ENCODE measurements at regions not wholly inside any gene's neighbourhood (a gene's known extent, or its start where the extent isn't known, plus 50 kb on each side); places are given as distances from the start of the nearest gene placed in this dataset.
"Not testable (repeated sequence)": the region's sequence is repeated elsewhere in the genome, so short reads cannot be mapped to it uniquely, and the experiment has no call there.

DNA sequence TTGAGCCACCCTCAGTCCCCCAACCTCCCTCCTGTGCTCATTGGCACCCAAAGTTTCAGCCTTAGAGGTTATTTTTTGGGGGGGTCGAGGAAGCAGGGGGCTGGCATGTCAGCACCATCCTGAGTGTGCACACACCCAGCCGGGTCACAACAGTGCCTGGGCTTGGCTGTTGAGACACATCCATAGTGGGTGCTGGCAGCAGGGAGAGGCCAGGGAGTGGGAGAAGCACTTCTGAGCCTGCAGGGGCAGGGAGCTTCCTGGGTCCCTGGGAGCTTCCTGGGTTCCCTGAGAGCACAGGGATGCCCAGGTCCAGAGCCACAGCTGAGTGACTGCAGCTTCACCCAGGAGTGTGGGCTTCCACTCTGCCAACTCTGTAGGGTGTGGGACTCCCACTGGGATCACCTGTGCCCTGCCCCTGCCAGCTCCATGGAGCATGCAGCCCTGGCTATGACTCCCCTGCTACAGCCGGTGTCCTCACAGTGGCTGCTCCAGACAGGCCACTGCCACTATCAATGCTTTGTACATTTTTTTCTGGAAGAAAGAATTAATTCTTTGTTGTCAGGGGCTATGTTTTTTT is 240.4 kb downstream of the PTGER3 start:
- intact Hi-C loops (cut with DNase I): no loop called here
- DNase-seq: peak in 2 of 10 donors; percentile 58 to 71

GRCh38 chr1:70809069-70809468 is 238.5 kb downstream of the PTGER3 start:
- DNase-seq: no peak
- intact Hi-C loops (cut with DNase I): no loop called here

DNA sequence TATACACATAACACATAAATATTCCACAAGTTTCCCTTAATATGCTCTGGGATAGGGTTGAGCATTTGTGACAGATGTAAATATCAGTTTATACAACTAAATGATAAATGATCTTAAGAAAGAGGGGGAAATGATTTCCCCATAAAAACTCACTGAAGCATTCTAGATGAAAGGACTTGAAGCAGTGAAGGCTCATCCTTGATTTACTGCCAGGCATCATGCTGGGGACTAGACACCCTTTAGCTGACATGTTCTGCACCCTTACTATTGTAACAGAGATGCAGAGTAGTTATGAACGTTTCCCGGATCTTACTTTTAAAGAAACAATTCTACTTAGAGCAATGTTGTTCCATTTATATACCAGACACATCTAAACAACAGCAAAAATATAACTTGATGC is 235.8 kb downstream of the PTGER3 start:
- DNase-seq: no peak
- intact Hi-C loops (cut with DNase I): no loop called here

GRCh38 chr1:70812442-70813109 is 235.0 kb downstream of the PTGER3 start:
- DNase-seq: no peak

GRCh38 chr1:70818401-70818800 is 229.2 kb downstream of the PTGER3 start:
- intact Hi-C loops (cut with DNase I): no loop called here
- DNase-seq: no peak

More at GRCh38 chr1:70812442-70813109, 235.0 kb downstream of the PTGER3 start:
- intact Hi-C loops (cut with DNase I): no loop called here

DNA sequence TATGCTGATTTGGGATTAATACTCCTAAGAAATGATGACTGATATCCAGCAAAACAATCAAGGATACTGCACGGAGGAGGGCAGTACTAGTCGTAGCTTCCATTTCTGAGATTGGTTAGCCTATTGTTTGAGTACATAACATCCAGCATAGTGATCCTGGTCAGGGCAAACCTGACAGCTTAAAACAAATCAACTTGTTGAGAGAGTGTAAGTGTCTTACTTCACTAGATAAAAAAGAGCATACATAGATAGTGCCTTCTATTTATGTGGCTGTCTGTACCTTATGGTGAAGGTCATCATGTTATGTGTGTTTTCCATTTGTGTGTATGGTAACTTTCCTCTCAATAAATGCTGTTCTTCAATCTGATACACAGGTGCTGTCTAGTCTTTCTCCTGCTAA is 228.4 kb downstream of the PTGER3 start:
- intact Hi-C loops (cut with DNase I): no loop called here
- no peak for DNase-seq

DNA sequence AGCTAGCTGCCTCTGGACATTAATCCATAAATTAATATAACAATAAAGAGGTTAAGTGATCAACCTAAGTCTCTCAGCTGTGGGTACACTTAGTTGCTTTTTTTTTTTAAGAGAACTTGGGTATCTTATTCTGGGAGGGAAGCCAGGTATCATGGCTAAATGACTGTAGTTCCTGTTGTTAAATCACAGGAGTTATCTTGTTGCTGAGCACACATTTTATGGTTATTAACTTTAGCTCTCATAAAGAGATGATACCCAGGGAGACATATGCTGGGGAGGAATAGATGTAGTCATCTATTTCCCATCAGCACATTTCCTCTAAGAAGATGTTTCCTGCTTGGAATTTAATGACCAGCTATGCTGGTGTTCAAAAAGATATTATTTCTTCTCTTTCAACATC is 227.8 kb downstream of the PTGER3 start:
- intact Hi-C loops (cut with DNase I): no loop called here
- no peak for DNase-seq

DNA sequence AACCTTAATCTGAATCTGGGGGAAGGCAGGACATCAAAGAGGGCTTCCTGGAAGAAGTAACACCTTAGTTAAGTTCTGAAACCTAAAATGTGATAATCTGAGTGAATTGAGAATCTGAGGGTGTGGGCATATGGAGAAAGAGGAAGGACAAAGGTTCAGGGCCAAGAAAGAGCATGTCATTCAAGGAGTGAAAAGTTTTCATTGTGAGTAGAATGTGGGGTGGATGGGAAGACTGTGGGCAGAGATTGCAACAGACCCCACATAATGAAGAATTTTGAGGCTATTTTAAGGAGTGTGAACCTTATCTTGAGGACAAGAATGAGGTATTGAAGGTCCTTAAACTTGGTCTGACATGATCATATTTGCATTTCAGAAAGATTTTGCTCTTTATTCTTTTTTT is 227.2 kb downstream of the PTGER3 start:
- DNase-seq: no peak
- intact Hi-C loops (cut with DNase I): no loop called here

- DNase-seq: no peak
- intact Hi-C loops (cut with DNase I): no loop called here
Observed at GRCh38 chr1:70820995-70821394, 226.6 kb downstream of the PTGER3 start.

DNA sequence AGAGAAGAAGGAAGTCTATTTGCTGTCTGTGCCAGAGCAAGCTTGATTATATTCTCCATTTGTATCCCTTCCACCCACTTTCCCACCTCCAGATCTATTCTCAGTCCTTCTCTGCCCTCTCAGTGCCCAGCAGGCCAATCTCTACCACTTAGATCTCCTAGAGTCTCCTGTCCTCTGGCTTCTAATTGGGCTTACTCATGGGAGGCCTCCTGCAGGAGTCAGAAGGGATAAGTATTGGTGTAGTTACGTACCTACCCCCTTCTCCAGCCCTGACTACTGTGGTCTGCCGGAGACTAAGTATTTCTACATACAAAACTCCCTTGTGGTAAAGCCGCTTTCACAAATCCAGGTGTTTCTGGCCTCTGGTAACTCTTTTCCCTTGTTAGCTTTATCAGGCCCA is 221.2 kb downstream of the PTGER3 start:
- DNase-seq: no peak
- intact Hi-C loops (cut with DNase I): no loop called here

DNA sequence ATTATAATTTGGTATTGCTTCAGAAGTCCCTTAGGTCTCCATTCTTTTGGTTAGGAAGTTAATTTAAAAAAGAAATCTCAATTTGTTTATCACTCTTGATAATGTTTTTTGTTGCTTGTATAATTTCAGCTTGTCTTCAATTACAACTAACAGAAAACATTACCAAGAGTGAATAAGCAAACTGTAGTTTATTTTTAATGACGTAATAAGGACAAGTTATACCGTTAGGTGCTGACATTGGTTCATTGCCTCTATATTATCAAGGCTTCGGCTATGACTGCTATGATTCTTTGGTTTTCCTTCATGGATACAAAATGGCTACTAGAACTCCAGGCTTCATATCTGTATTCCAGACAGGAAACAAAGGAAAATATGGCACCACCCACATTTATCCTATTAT is 220.6 kb downstream of the PTGER3 start:
- intact Hi-C loops (cut with DNase I): no loop called here
- no peak for DNase-seq

DNA sequence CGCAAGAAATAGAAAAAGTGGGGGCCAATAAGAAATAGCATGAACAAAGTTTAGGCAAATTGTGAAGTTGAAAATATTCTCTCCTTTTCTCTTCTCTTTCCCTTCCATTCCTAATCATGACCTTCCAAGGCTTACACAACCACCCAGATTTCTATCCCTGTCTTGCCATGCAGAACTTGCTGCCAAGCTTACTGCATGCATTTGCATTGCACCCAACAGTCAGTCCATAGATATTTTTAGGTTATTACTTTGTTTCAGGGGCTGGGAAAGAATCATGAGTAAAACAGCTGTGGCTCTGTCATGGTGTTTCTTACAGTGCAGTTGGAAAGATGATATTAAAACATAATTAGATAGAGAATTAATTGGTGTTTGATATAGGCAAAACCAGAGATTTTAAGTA is 219.4 kb downstream of the PTGER3 start:
- intact Hi-C loops (cut with DNase I): no loop called here

DNA sequence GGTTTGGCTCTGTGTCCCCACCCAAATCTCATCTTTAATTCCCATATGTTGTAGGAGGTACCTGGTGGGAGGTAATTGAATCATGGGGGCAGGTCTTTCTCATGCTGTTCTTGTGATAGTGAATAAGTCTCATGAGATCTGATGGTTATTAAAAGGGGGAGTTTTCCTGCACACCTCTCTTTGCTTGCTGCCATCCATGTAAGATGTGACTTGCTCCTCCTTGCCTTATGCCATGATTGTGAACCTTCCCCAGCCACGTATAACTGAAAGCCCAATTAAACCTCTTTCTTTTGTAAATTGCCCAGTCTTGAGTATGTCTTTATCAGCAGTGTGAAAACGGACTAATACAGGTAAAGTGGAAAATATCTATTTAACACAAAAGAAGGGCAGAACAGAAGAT is 213.3 kb downstream of the PTGER3 start:
- intact Hi-C loops (cut with DNase I); DNase-seq: not testable (repeated sequence)

More for the DNA sequence above, 219.4 kb downstream of the PTGER3 start:
- no peak for DNase-seq

- intact Hi-C loops (cut with DNase I): no loop called here
- no peak for DNase-seq
Observed at GRCh38 chr1:70836456-70836855, 211.2 kb downstream of the PTGER3 start.

- intact Hi-C loops (cut with DNase I): no loop called here
- no peak for DNase-seq
Observed at GRCh38 chr1:70840260-70840953, 207.2 kb downstream of the PTGER3 start.

DNA sequence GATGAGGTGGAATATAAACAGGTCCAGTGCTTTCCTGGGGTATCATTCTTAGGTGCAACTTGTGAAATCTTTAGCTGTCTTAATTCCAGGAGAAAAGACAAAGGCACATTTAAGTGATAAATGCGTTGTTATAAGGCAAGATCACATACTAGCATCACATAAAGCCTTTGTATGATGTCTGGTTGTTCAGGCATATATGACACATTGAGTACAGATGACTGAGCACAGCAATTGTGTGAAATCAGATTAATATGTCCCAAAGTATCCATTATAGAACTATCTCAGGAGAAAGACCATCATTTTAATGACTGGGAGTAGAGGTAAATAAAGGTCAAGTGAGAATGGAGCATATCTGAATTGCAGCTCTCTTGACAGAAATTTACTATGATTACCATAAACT is 205.1 kb downstream of the PTGER3 start:
- intact Hi-C loops (cut with DNase I): no loop called here
- DNase-seq: no peak

GRCh38 chr1:70843452-70843851 is 204.2 kb downstream of the PTGER3 start:
- no peak for DNase-seq
- intact Hi-C loops (cut with DNase I): no loop called here

- intact Hi-C loops (cut with DNase I): no loop called here
- no peak for DNase-seq
Observed at GRCh38 chr1:70847013-70847412, 200.6 kb downstream of the PTGER3 start.

DNA sequence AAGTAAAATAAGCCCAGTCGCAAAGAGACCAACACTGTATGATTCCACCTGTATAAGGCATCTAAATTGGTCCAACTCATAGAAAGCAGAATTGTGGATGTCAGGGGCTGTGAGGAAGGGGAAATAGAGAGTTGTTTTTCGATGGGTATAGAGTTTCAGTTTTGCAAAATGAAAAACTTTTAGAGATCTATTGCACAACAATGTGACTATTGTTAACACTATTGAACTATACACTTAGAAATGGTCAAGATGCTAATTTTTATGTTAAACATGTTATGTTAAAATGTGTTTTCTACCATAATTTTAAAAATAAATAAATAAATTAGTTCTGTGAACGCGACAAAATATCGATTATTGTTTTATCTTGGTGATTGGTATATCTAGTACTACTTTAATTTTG is 192.4 kb downstream of the PTGER3 start:
- no peak for DNase-seq
- intact Hi-C loops (cut with DNase I): no loop called here

DNA sequence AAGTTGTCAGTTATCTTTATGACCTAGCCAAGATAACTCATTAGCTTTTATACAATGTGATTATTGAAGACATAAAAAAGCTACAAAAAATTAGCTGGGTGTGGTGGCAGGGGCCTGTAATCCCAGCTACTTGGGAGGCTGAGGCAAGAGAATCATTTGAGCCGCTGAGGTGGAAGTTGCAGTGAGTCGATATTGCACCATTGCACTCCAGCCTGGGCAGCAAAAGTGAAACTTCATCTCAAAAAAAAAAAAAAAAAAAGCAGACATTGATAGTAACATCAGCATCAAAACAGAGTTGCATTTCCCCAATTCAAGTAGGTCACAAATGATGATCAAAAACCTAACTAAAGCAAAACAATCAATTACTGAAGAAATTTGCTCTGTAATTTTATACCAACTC is 191.4 kb downstream of the PTGER3 start:
- DNase-seq: no peak
- intact Hi-C loops (cut with DNase I): no loop called here

GRCh38 chr1:70863239-70863638 is 184.4 kb downstream of the PTGER3 start:
- intact Hi-C loops (cut with DNase I): no loop called here
- DNase-seq: no peak

GRCh38 chr1:70864302-70864701 is 183.3 kb downstream of the PTGER3 start:
- intact Hi-C loops (cut with DNase I): no loop called here
- no peak for DNase-seq
